ENCODE measurements at regions not wholly inside any gene's neighbourhood (a gene's known extent, or its start where the extent isn't known, plus 50 kb on each side); places are given as distances from the start of the nearest gene placed in this dataset.

- no peak for DNase-seq
- no peaks in the 10 kb centered on the region for H3K9me3 ChIP-seq (ENCODE audit: control insufficient read depth in 2 of 2, low read length in 2 of 2)
- no peaks in the 10 kb centered on the region for H3K36me3 Mint-ChIP-seq
- H3K27ac Mint-ChIP-seq: no peak overlapping the region
- H3K36me3 ChIP-seq (ENCODE audit: control insufficient read depth, insufficient read depth, low read length): no peaks in the 10 kb centered on the region
- ATAC-seq (ENCODE audit: low read depth in 2 of 2): no peak
- H3K27me3 ChIP-seq (ENCODE audit: control insufficient read depth, insufficient read depth, low read length): no peaks in the 10 kb centered on the region
- H3K27ac ChIP-seq (ENCODE audit: insufficient read depth, low read length, poor library complexity, severe bottlenecking): no peak overlapping the region
- no peaks in the 10 kb centered on the region for H3K4me1 ChIP-seq (ENCODE audit: control insufficient read depth, insufficient read depth, low read length, poor library complexity, severe bottlenecking)
- peaks cover 9% of the 10 kb centered on the region for H3K27me3 Mint-ChIP-seq
- H3K4me3 ChIP-seq (ENCODE audit: low read depth, low read length): no peak overlapping the region
- H3K4me3 Mint-ChIP-seq: no peak overlapping the region
- peaks cover 0 to 4% (median 1%) of the 10 kb centered on the region in 7 donors for H3K9me3 Mint-ChIP-seq
- no peaks in the 10 kb centered on the region for H3K4me1 Mint-ChIP-seq
Measured at GRCh38 chr16:79970551-79971236, 370.2 kb upstream of the MAF start.

GRCh38 chr16:79970087-79970486 is 369.6 kb upstream of the MAF start:
- Histone ChIP-seq H3K4me1 (ENCODE audit: control insufficient read depth, insufficient read depth, low read length, poor library complexity, severe bottlenecking) (no peaks in the 10 kb centered on the region), H3K27ac (ENCODE audit: insufficient read depth, low read length, poor library complexity, severe bottlenecking) (no peak overlapping the region), H3K9me3 (ENCODE audit: control insufficient read depth in 2 of 2, low read length in 2 of 2) (no peaks in the 10 kb centered on the region), H3K36me3 (ENCODE audit: control insufficient read depth, insufficient read depth, low read length) (no peaks in the 10 kb centered on the region), H3K4me3 (ENCODE audit: low read depth, low read length) (no peak overlapping the region), H3K27me3 (ENCODE audit: control insufficient read depth, insufficient read depth, low read length) (no peaks in the 10 kb centered on the region)
- no peaks in the 10 kb centered on the region for H3K4me1 Mint-ChIP-seq
- H3K27me3 Mint-ChIP-seq: peaks cover 9% of the 10 kb centered on the region
- no peak overlapping the region for H3K4me3 Mint-ChIP-seq
- no peak overlapping the region for H3K27ac Mint-ChIP-seq
- ATAC-seq (ENCODE audit: low read depth in 2 of 2) (no peak), DNase-seq (no peak)
- H3K36me3 Mint-ChIP-seq: no peaks in the 10 kb centered on the region
- H3K9me3 Mint-ChIP-seq: peaks cover 0 to 4% (median 1%) of the 10 kb centered on the region in 7 donors

DNA sequence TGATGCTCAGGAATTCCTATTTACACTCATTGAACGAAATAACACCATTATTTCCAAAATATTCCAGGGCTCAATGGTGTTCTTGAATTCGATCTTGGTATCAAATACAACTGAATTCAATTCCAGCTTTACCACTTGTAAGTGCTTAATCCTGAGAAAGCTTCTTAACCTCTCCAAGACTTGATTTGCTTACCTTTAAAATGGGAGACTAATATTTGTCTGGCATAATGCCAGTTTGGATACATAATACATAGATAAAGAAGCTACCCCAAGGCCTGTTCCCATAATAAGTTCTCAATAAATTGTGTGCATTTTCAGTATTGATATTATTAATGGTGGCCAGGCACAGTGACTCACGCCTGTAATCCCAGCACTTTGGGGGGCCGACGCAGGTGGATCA is 368.9 kb upstream of the MAF start:
- Histone ChIP-seq H3K27ac (ENCODE audit: insufficient read depth, low read length, poor library complexity, severe bottlenecking) (no peak overlapping the region), H3K27me3 (ENCODE audit: control insufficient read depth, insufficient read depth, low read length) (no peaks in the 10 kb centered on the region), H3K36me3 (ENCODE audit: control insufficient read depth, insufficient read depth, low read length) (no peaks in the 10 kb centered on the region), H3K4me1 (ENCODE audit: control insufficient read depth, insufficient read depth, low read length, poor library complexity, severe bottlenecking) (no peaks in the 10 kb centered on the region), H3K4me3 (ENCODE audit: low read depth, low read length) (no peak overlapping the region), H3K9me3 (ENCODE audit: control insufficient read depth in 2 of 2, low read length in 2 of 2) (no peaks in the 10 kb centered on the region)
- no peak for ATAC-seq (ENCODE audit: low read depth in 2 of 2)
- H3K36me3 Mint-ChIP-seq: no peaks in the 10 kb centered on the region
- H3K27me3 Mint-ChIP-seq: peaks cover 9% of the 10 kb centered on the region
- no peak for DNase-seq
- no peak overlapping the region for H3K27ac Mint-ChIP-seq
- H3K9me3 Mint-ChIP-seq: peaks cover 0 to 4% (median 1%) of the 10 kb centered on the region in 7 donors
- no peaks in the 10 kb centered on the region for H3K4me1 Mint-ChIP-seq
- no peak overlapping the region for H3K4me3 Mint-ChIP-seq

DNA sequence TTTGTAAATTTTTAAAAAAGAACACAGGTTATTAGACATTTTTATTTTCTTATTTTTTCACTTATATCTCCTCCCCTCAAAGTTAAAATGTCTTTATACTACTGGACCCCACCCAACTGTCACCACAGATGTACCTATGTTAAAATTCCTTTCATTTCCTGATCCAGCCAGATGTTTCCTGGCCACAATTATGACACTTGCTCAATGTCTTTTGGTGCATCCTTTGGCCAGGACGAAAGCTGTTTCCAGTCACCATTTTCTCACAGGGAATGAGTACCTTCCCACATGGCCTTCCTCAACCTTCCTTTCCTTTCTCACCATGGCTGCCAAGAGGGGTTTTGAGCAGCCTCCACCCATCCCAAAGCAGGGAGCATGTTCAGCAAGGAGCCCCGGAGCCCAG is 365.7 kb upstream of the MAF start:
- Mint-ChIP-seq H3K9me3 (peaks cover 0 to 5% (median 3%) of the 10 kb centered on the region in 7 donors), H3K4me3 (no peak overlapping the region), H3K27me3 (peaks cover 13% of the 10 kb centered on the region), H3K36me3 (no peaks in the 10 kb centered on the region), H3K27ac (no peak overlapping the region), H3K4me1 (no peaks in the 10 kb centered on the region)
- Histone ChIP-seq H3K27ac (ENCODE audit: insufficient read depth, low read length, poor library complexity, severe bottlenecking) (no peak overlapping the region), H3K36me3 (ENCODE audit: control insufficient read depth, insufficient read depth, low read length) (no peaks in the 10 kb centered on the region), H3K27me3 (ENCODE audit: control insufficient read depth, insufficient read depth, low read length) (no peaks in the 10 kb centered on the region), H3K4me3 (ENCODE audit: low read depth, low read length) (no peak overlapping the region), H3K4me1 (ENCODE audit: control insufficient read depth, insufficient read depth, low read length, poor library complexity, severe bottlenecking) (no peaks in the 10 kb centered on the region), H3K9me3 (ENCODE audit: control insufficient read depth in 2 of 2, low read length in 2 of 2) (no peaks in the 10 kb centered on the region)
- no peak for ATAC-seq (ENCODE audit: low read depth in 2 of 2)
- no peak for DNase-seq

- H3K4me1 ChIP-seq (ENCODE audit: control insufficient read depth, insufficient read depth, low read length, poor library complexity, severe bottlenecking): no peaks in the 10 kb centered on the region
- DNase-seq (no peak), ATAC-seq (ENCODE audit: low read depth in 2 of 2) (no peak)
- Mint-ChIP-seq H3K27ac (no peak overlapping the region), H3K36me3 (no peaks in the 10 kb centered on the region), H3K9me3 (peaks cover 0 to 9% (median 3%) of the 10 kb centered on the region in 7 donors), H3K4me3 (no peak overlapping the region), H3K4me1 (no peaks in the 10 kb centered on the region), H3K27me3 (peaks cover 13% of the 10 kb centered on the region)
- H3K27me3 ChIP-seq (ENCODE audit: control insufficient read depth, insufficient read depth, low read length): no peaks in the 10 kb centered on the region
- H3K27ac ChIP-seq (ENCODE audit: insufficient read depth, low read length, poor library complexity, severe bottlenecking): no peak overlapping the region
- H3K9me3 ChIP-seq (ENCODE audit: control insufficient read depth in 2 of 2, low read length in 2 of 2): no peaks in the 10 kb centered on the region
- H3K36me3 ChIP-seq (ENCODE audit: control insufficient read depth, insufficient read depth, low read length): no peaks in the 10 kb centered on the region
- no peak overlapping the region for H3K4me3 ChIP-seq (ENCODE audit: low read depth, low read length)
Measured at GRCh38 chr16:79965718-79966117, 365.2 kb upstream of the MAF start.

DNA sequence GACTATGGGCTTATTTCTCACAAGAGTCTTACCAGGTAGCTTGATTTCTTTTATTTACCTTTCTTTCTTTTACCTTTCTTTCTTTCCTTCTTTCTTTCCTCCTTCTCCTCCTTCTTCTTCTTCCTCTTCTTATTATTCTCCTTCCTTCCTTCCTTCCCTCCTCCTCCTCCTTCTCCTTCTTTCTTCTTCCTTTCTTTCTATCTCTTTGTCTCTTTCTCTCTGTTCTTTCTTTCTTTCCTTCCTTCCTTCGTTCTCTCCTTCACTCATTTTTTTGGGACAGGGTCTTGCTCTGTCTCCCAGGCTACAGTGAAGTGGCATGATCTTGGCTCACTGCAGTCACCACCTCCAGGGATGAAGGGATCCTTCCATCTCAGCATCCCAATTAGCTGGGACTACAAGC is 363.6 kb upstream of the MAF start:
- DNase-seq (no peak), ATAC-seq (ENCODE audit: low read depth in 2 of 2) (no peak)
- no peaks in the 10 kb centered on the region for H3K36me3 ChIP-seq (ENCODE audit: control insufficient read depth, insufficient read depth, low read length)
- no peak overlapping the region for H3K27ac Mint-ChIP-seq
- H3K9me3 ChIP-seq (ENCODE audit: control insufficient read depth in 2 of 2, low read length in 2 of 2): no peaks in the 10 kb centered on the region
- H3K9me3 Mint-ChIP-seq: peaks cover 0 to 12% (median 3%) of the 10 kb centered on the region in 7 donors
- no peaks in the 10 kb centered on the region for H3K36me3 Mint-ChIP-seq
- no peak overlapping the region for H3K4me3 ChIP-seq (ENCODE audit: low read depth, low read length)
- no peaks in the 10 kb centered on the region for H3K4me1 Mint-ChIP-seq
- peaks cover 13% of the 10 kb centered on the region for H3K27me3 Mint-ChIP-seq
- no peaks in the 10 kb centered on the region for H3K27me3 ChIP-seq (ENCODE audit: control insufficient read depth, insufficient read depth, low read length)
- no peak overlapping the region for H3K4me3 Mint-ChIP-seq
- H3K27ac ChIP-seq (ENCODE audit: insufficient read depth, low read length, poor library complexity, severe bottlenecking): no peak overlapping the region
- H3K4me1 ChIP-seq (ENCODE audit: control insufficient read depth, insufficient read depth, low read length, poor library complexity, severe bottlenecking): no peaks in the 10 kb centered on the region

DNA sequence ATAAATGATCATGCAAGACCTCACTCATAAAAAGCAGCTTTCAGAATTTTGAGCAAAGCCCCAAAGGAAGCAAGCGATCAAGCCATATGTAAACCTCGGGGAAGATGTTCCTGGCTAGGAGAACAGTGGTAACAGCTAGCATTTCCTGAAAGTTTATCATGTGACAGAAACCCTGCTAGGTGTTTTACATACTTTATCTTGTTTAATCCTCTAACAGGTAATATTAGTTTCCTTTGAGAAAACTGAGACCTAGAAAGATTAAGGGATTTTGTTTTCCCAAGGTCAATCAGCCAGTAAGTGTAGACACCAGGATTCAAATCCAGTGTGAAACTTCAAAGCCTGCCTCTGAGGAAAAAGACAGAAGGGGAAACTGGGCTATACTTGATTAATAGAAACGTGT is 362.4 kb upstream of the MAF start:
- Histone ChIP-seq H3K27me3 (ENCODE audit: control insufficient read depth, insufficient read depth, low read length) (no peaks in the 10 kb centered on the region), H3K4me1 (ENCODE audit: control insufficient read depth, insufficient read depth, low read length, poor library complexity, severe bottlenecking) (no peaks in the 10 kb centered on the region), H3K36me3 (ENCODE audit: control insufficient read depth, insufficient read depth, low read length) (no peaks in the 10 kb centered on the region), H3K4me3 (ENCODE audit: low read depth, low read length) (no peak overlapping the region), H3K9me3 (ENCODE audit: control insufficient read depth in 2 of 2, low read length in 2 of 2) (no peaks in the 10 kb centered on the region), H3K27ac (ENCODE audit: insufficient read depth, low read length, poor library complexity, severe bottlenecking) (no peak overlapping the region)
- H3K27me3 Mint-ChIP-seq: peaks cover 8% of the 10 kb centered on the region
- H3K27ac Mint-ChIP-seq: no peak overlapping the region
- H3K36me3 Mint-ChIP-seq: no peaks in the 10 kb centered on the region
- ATAC-seq (ENCODE audit: low read depth in 2 of 2) (no peak), DNase-seq (no peak)
- no peaks in the 10 kb centered on the region for H3K4me1 Mint-ChIP-seq
- no peak overlapping the region for H3K4me3 Mint-ChIP-seq
- peaks cover 0 to 10% (median 5%) of the 10 kb centered on the region in 7 donors for H3K9me3 Mint-ChIP-seq

DNA sequence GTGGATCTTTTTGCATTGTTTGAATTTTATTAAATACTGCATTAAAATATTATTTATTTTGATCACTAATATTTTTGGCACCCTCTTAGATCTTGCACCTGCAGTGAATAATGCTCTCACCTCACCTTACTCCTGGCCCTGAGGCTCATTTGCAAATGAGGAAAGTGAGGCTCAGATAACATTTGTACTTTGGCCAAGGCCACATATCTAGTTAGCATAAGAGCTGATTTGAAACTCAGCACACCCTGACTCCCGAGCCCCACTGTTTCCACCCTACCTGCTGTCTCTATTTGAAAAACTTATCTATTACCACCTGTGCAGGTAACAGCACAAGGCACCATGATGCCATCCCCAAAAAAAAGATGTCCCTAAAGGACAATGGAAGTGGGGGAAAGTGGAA is 358.7 kb upstream of the MAF start:
- H3K4me3 ChIP-seq (ENCODE audit: low read depth, low read length): no peak overlapping the region
- no peak for ATAC-seq (ENCODE audit: low read depth in 2 of 2)
- H3K36me3 Mint-ChIP-seq: no peaks in the 10 kb centered on the region
- no peaks in the 10 kb centered on the region for H3K36me3 ChIP-seq (ENCODE audit: control insufficient read depth, insufficient read depth, low read length)
- no peaks in the 10 kb centered on the region for H3K4me1 Mint-ChIP-seq
- no peak overlapping the region for H3K4me3 Mint-ChIP-seq
- peaks cover 0 to 10% (median 6%) of the 10 kb centered on the region in 7 donors for H3K9me3 Mint-ChIP-seq
- peaks cover 1% of the 10 kb centered on the region for H3K27me3 ChIP-seq (ENCODE audit: control insufficient read depth, insufficient read depth, low read length)
- H3K4me1 ChIP-seq (ENCODE audit: control insufficient read depth, insufficient read depth, low read length, poor library complexity, severe bottlenecking): no peaks in the 10 kb centered on the region
- H3K27ac Mint-ChIP-seq: no peak overlapping the region
- DNase-seq: no peak
- H3K27ac ChIP-seq (ENCODE audit: insufficient read depth, low read length, poor library complexity, severe bottlenecking): no peak overlapping the region
- H3K9me3 ChIP-seq (ENCODE audit: control insufficient read depth in 2 of 2, low read length in 2 of 2): no peaks in the 10 kb centered on the region
- peaks cover 4% of the 10 kb centered on the region for H3K27me3 Mint-ChIP-seq

Data from CD4-positive, CD25-positive, alpha-beta regulatory T cell (primary cell).